ENCODE measurements at regions not wholly inside any gene's neighbourhood (a gene's known extent, or its start where the extent isn't known, plus 50 kb on each side); places are given as distances from the start of the nearest gene placed in this dataset.

DNA sequence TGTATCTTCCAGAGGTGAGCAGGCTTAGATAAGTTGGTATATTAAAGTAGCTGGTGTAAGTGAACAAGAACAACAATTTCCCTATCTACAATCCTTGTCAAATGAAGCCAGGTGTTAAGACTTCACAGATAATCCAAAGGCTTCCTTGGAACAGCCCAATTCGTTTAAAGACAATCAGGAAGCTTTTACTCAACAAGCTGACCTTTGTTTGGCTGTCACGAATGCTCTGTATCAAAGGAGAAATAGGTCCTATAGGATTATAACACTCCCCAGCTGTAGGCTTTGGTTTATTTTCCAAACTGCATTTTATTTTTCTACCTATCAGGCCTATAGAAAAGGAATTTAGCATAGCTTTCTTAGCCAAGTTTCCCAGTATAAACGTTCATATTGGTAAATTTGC is 766.5 kb upstream of the GOT2 start:
- TF ChIP-seq GATA3 (IDR thresholded peaks at IDR 0.05; ENCODE audit: low read depth, low read length): no peak
- no peak for TF ChIP-seq GATA2 (IDR thresholded peaks at IDR 0.05; ENCODE audit: low read depth, low read length)

All from SH-SY5Y (cell line).